ENCODE measurements at regions not wholly inside any gene's neighbourhood (a gene's known extent, or its start where the extent isn't known, plus 50 kb on each side); places are given as distances from the start of the nearest gene placed in this dataset.
A peak's percentile ranks its signal among the peaks of the same experiment; 100 is the strongest.

DNA sequence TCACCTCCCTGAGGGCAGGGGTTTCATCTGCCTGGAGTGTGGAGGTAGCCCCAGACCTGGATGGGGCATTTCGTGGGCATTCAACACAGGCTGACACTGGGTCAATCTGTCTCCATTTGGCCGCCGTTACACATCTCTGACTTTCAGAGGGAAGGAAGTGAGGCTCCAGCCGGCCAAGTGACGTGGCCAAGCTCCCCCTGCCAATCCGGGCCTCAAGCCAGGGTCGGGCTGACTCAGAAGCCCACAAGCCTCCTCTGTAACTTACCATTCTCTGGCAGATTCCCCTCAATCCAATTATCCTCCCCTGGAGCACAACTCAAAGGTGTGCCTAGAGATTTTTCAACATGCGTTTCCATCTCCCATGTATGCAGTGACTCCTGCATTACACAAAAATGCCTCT lies 227.6 kb downstream of the KLF13 start:
- no peak for DNase-seq (ENCODE audit: low read depth, low spot score)

GRCh38 chr15:31555022-31555421 lies 228.4 kb downstream of the KLF13 start:
- no peak for DNase-seq (ENCODE audit: low read depth, low spot score)

DNA sequence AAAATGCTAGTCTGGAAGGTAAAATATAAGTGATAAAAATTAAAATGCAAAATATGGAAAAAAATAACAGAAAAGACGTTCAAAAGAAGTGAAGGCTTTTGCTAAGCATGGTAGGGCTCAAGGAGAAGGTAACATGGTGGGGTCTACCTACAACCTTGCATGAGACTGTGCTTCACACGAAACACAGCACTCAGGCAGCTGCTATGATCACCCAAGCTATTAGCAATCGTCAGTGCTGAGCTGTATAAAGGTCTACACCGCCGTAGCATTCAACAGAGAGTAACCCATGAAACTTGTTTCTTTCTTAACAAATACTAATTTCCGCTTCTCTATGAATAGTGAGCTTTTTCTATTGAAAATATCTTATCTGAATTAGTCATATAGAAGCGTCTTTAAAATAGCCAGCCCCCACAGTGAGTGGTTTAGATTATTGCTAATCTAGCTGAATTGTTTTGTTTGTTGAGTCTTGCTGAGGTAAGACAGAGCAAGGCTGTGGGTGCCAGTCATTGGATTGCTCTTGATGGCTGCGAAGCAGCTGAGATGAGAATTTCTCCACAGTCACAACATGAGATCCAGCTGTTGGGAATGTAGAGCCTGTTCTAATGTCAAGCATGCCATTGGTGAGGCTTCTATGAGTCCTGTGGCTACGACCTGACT lies 230.0 kb downstream of the KLF13 start:
- no peak for DNase-seq (ENCODE audit: low read depth, low spot score)

DNA sequence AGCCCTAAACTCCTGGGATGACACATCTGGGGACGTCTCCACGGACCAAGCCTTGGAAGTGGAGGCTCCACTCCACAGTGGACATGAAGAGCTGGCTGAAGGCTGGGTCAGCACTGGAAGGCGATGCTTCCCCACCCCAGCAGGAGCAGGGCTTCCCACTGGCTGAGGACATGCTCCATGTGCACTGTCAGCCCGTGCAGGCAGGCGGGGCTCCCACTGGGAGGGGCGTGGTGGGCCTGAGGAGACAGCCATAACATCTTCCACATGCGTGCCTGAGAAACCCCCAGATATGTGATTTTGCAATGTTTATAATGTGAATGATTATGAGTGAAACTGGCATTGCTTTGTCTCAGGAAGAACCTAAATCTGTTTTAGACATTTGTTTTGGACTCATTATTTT lies 231.3 kb downstream of the KLF13 start:
- no peak for DNase-seq (ENCODE audit: low read depth, low spot score)

GRCh38 chr15:31558840-31559239 lies 232.2 kb downstream of the KLF13 start:
- DNase-seq (ENCODE audit: low read depth, low spot score): no peak

- DNase-seq (ENCODE audit: low read depth, low spot score): no peak
Measured at GRCh38 chr15:31559786-31560185, 233.2 kb downstream of the KLF13 start.

GRCh38 chr15:31560643-31561042 lies 234.0 kb downstream of the KLF13 start:
- DNase-seq (ENCODE audit: low read depth, low spot score): no peak

GRCh38 chr15:31561156-31561555 lies 234.5 kb downstream of the KLF13 start:
- DNase-seq (ENCODE audit: low read depth, low spot score): no peak

DNA sequence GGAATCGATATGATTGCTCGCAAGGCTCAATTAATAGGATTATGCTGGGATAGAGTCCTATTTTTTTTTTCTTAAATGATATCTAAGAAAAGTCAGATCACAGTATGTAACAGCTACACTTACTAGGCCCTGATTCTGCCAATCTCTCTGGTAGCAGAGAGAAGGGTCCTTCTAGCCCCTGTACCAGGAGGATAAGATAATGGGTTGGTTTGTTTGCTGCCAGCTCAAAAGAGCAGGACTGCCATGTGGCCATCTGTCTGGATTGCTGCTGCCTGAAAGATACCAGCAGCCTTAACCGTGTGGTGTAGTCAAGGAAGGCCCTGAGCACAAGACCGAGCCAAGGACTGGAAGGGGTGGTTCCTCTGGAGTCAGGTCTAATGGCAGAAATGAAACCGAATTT lies 236.4 kb downstream of the KLF13 start:
- DNase-seq (ENCODE audit: low read depth, low spot score): no peak

DNA sequence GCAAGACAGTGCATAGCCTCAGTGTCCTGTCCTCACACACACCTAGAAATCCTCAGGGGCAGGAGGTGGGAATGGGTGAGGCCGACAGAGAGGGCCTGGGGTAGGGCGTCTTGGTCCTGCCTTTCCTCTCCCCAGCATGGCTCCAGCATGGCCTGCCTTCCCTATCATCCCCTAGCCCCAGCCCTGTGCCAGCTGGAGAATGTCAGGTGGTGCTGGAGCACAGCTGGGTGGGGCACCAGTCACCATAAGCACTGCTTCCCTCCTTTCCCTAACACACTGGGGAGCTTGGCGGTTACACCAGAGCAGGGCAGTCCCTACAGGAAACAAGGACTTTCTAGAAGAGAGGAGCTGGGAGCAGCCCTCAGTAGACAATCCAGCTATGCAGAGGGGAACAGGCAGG lies 236.8 kb downstream of the KLF13 start:
- no peak for DNase-seq (ENCODE audit: low read depth, low spot score)

DNA sequence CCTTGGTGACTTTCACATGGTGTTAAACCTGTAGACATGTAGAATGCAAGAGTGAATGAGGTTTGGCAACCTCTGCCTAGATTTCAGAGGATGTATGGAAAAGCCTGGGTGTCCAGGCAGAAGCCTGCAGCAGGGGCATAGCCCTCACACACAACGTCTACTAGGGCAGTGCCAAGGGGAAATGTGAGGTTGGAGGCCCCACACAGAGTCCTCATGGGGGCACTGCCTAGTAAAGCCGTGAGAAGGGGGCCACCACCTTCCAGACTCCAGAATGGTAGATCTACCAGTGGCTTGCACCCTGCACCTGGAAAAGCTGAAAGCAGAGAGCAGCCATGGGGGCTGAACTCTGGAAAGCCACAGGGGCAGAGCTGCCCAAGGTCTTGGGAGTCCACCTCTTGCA lies 241.2 kb downstream of the KLF13 start:
- DNase-seq (ENCODE audit: low read depth, low spot score): no peak

DNA sequence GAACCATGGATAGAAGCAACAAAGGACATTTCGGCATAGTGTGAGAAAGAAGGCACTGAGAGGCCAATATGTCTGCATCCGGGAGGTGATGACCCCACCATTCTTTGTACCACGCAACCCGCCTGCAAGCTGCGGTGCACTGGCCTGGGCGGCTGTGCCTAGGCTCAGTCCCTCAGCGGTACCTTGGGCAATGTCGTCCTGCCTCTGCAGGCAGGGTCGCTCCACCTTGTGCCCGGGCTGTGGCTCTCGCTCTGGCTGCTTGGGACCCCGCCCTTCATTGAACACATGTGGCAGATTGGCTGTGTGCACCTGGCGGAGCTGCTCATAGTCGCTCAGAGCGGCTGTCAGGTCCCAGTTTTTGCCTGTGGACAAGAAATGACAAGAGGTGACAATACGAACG lies 243.2 kb downstream of the KLF13 start:
- no peak for DNase-seq (ENCODE audit: low read depth, low spot score)

DNA sequence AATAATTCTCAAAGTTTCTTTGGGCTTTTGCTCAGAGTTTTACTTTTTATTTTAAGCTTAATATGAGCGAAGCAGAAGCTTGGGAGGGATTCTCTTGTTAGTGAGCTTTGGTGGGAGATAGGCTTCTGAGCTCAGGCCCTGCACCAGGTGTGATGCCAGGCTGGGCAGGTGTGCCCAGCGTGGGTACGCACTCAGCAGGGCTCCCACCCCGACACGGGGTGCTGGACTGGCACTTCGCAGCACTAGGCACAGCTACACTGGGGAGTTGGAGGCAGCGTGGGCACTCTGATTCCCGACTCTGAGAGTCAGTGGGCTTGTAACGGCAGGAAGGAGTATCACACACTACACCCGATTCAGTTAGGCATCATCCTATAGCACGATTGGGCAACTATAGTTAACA lies 244.0 kb downstream of the KLF13 start:
- no peak for DNase-seq (ENCODE audit: low read depth, low spot score)

GRCh38 chr15:31571676-31572075 lies 245.0 kb downstream of the KLF13 start:
- no peak for DNase-seq (ENCODE audit: low read depth, low spot score)

GRCh38 chr15:31573759-31574158 lies 247.1 kb downstream of the KLF13 start:
- DNase-seq (ENCODE audit: low read depth, low spot score): no peak

DNA sequence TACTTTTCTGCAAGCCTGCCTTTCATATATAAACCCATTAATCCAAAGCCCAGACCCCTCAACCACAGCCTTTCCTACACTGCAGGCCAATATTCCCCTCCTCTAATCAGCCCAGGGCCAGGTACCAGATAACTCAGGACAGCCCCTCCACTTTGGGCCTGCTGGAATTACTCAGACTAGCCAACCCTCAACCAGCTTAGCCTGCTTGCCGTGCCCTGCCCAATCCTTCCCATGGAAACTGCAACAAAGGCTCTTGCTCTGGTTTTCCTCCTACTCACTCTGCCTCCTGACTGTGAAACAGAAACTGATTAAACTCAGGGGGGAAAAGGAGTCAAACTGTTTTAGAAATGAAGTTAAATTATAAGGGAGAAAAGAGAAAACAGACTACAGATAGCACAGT lies 248.1 kb downstream of the KLF13 start:
- peak; percentile 63 for DNase-seq (ENCODE audit: low read depth, low spot score)

DNA sequence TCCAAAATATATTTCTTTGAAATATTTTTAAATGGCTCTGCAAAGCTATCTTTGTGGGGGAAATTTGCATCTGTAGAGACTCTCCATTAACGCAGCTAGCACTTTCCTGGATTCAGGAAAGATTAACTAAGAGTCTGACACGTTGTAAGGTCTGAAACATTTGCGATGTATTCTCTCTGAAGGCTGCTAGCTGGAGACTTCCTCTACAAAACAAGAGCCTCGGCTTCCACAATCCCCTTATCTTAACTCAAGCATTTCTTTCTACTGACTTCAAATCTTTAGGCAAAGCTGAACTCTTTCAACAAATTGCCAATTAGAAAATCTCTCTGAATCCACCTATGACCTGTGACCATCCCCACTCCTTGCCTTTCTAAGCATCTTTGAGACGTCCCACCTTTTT lies 250.5 kb downstream of the KLF13 start:
- no peak for DNase-seq (ENCODE audit: low read depth, low spot score)

DNA sequence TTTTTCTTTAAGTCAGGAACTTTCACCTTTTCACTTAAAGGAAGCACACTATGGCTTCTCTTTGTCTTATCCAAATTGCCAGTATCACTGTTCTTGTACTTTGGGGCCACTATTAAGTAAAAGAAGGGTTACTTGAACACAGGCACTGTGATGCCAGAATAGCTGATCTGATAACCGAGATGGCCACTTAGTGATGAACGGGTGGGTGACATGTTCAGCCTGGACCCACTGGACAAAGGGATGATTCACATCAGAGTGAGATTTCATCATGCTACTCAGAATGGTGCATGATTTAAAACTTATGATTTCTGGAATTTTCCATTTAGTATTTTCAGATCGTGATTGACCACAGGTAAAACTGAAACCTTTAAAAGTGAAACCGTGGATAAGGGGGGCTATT lies 252.6 kb downstream of the KLF13 start:
- no peak for DNase-seq (ENCODE audit: low read depth, low spot score)

DNA sequence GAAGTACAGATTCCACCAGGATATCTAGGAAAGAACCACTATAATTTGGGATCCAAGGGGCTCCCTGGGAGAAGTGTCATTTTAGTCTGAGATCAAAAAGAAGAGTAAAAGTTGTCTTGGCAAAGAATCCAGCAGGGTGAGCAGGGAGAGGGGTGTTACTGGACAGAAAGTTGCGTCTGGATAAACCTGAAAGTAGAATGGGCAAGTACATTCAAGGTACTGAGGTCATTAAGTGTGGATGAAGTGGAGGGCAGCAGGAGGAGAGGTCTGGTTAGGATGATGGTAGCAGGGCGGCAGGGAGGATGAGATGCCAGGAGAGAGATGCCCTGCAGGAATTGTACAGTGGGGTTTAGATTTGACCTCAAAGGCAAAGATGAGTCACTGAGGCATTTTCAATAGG lies 253.3 kb downstream of the KLF13 start:
- DNase-seq (ENCODE audit: low read depth, low spot score): no peak

- no peak for DNase-seq (ENCODE audit: low read depth, low spot score)
Measured at GRCh38 chr15:31584195-31584594, 257.6 kb downstream of the KLF13 start.

GRCh38 chr15:31585240-31585639 lies 258.6 kb downstream of the KLF13 start:
- no peak for DNase-seq (ENCODE audit: low read depth, low spot score)

DNA sequence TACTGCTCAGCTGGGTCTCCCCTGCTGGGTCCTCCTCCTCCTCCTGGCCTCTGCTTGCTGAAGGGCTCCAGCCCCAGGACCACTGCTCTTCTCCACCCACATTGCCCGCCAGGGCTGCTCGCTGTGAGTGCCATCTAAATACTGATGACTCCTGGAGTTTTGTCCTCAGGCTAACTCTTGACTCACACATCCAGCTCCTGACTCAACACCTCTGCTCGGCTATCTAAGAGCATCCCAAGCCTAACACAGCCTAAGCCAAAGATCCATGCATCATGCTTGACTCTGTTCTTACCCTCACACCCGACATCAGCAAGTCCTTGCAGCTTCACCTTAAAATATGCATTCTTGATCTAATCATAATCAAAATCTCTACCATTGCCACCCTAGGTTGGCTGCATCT lies 260.2 kb downstream of the KLF13 start:
- no peak for DNase-seq (ENCODE audit: low read depth, low spot score)

DNA sequence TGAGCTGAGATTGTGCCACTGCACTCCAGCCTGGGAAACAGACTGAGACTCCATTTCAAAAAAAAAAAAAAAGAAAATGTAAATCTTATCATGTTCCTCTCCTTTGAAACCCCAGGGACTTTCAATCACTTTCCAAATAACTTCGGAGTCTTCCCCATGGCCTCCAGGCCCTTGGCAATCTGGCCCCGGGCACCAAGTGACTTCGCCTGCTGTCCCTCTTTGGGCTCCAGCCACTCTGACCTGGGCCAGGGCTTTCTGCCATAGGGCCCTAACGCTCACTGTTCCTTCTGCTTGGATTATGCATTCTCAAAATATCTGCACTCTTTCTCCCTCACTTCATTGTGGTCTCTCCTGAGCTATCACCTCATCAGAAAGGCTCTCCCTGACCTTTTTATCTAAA lies 260.9 kb downstream of the KLF13 start:
- DNase-seq (ENCODE audit: low read depth, low spot score): no peak

DNA sequence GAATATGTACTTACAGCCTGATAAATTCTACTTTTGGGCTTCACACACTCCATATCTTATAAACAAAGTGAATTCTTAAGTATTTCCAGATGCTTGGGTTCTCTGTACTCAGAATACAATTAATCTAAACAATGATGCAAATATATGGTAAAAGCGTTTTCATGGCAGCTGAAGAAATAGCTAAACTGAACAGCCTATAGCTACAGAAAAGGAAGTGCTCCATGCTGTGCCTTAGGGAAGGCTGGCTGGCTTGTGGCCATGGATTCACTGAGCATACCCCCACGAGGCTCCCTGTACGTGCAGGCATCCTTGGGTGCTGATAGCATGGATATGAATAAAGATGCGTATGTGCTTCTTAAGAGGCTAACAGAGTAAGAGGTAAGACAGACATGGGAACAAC lies 264.0 kb downstream of the KLF13 start:
- no peak for DNase-seq (ENCODE audit: low read depth, low spot score)
